HG03442 (cell line): ENCODE measurements at regions not wholly inside any gene's neighbourhood (a gene's known extent, or its start where the extent isn't known, plus 50 kb on each side); places are given as distances from the start of the nearest gene placed in this dataset.

ENCODE experiments used
- ATAC-seq: cut with Tn5 transposase; IDR thresholded peaks from one replicate; pipeline ENCODE4 v1.9.1; 2021; ENCODE audit warnings: mild to moderate bottlenecking, moderate library complexity; ENCODE audit not compliant: unreplicated experiment

DNA sequence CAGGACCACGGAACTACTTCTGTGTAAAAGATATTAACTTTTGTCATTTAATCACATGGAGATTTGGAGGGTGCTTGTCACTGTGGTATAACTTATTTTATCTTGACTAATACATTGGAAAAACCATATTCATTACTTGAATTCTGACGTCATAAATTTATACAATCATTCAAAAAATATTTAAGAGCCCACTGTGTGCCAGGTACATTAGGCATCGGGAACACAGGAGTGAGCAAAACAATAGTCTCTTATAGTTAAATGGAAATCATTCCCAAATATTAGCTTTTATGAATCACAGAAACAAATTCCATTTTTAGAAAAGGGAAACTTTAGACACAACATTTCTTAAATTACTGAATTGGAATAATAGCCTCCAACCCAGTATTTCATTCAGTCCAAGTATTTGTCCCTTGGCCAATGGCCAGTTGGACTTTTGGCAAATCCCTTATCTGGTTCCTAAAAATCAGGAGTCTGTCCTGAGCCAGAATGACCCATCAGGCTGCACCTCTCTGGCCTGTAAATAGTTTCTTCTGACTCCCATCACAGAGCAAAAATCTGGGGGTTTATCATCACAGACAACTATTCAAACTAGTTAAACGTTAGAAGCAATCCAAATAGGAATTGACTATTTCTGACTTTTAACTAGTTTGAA lies 104.3 kb upstream of the FSTL4 start:
- no peak for ATAC-seq

DNA sequence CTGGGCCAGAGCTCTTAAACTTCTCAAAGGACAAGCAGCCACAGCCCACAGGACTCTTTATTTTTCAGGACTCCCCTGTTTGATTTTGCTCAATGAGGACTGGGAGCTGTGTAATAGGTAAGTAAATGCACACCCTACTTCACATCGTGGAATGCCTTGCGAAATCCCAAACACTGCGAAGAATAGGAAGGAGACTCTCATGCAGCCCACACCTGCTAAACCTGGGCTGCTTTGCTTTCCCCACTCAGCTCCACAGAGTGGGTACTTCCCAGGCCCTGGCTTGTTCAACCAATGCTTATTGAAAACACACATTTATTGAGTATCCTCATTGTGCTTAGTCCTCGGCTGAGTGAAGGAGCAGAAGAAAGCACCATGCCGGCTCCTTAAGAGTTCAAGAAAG lies 103.3 kb upstream of the FSTL4 start:
- no peak for ATAC-seq

- ATAC-seq, result no peak
Measured at GRCh38 chr5:133715216-133715615, 102.9 kb upstream of the FSTL4 start.

DNA sequence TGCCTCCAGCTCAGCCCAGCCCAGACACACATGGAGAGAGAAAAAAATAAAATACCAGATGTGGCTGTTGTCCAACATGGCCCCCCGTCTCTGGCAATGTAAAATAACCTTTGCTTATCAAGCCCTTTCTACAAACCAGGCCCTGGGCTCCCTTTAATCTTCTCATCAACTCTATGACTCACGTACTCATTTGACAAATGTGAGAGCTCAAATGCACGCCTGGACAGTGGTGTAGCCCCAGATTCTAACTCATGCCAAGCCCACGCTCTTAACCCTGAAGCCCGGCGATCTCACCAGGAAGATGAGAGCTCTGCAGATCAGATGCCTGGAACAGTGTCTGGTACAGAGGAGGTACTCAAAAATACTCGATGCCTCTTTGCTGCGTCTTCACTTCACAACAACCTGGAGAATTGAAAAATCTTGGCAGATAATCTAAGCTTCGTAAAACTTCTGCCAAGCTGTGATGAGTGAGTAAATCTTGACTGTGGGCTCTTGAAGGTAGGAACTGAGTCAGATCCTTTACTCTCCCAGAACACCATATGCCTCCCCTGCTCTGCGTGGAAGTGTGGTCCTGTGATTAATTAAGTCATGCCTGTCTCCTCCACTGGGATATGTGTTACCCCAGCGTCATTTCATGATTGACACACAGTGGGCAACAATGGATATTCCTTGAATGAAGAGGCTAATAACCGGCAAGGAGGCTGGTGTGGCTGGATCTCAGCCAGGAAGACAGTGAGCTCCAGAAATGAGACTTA lies 102.0 kb upstream of the FSTL4 start:
- no peak for ATAC-seq

GRCh38 chr5:133713751-133714150 lies 101.4 kb upstream of the FSTL4 start:
- ATAC-seq, result no peak

- no peak for ATAC-seq
Measured at GRCh38 chr5:133713209-133713608, 100.9 kb upstream of the FSTL4 start.

DNA sequence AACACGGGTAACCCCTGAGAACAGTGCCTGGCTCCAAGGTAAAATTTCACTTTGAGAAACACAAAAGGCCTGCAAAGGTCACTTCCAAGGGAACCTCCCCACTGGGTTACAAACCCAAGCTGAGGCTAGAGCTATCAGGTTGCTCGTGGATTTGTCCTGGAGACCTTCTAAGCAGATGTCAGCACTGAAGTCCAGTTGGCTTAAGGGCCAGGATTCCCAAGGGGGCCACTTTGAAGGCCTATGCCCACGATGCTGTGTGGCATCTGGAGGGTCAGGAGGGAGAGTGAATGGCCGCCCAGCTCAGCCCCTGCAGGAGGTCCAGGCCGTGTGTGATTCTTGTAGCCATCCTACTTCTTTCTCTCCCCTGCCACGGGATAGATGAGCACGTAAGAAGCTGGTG lies 100.2 kb upstream of the FSTL4 start:
- ATAC-seq, result no peak

- ATAC-seq, result no peak
Measured at GRCh38 chr5:133709209-133709725, 96.9 kb upstream of the FSTL4 start.

- ATAC-seq, result no peak
Measured at GRCh38 chr5:133708331-133708850, 96.0 kb upstream of the FSTL4 start.

GRCh38 chr5:133707629-133708028 lies 95.3 kb upstream of the FSTL4 start:
- no peak for ATAC-seq

DNA sequence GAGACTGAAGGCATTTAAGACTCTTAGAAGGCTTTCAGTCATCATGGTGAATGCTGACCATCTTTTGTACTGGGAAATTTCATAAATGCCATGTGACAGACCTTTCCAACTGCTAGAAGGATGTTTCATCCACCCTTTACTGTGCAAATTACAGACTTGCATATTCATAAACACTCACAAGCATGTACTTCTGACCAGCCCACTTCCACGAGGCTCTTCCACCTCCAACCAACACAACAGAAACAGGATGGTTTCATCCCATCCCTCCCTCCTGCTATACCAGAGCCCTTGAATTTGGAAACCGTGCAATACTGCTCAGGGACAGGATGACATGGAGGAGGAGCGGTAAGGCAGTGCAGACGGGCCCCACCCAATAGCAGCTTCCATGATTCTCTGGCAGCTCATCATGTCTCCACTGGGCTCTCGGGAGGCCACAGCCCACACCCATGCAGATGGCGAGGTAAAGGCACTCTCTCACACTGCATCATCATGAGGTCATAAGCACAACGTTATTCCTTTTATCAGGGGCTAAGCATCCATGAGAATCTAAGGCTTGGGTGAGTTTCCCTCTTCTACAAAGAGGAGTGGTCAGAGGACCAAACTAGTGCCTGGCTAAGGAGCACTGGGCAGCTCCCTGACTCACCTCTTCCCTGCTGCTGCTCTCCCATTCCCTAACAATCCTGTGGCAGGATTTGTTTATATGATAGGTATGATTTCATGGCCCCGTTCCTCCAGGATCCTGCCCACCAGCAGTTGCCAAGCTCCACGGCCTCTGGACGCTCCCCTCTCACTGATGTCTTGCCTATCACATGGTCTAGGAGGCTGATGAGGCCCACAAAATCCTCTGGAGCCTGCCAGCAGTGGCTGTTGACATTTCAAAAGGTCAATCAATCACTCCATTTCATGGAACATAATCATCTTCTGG lies 94.4 kb upstream of the FSTL4 start:
- no peak for ATAC-seq

DNA sequence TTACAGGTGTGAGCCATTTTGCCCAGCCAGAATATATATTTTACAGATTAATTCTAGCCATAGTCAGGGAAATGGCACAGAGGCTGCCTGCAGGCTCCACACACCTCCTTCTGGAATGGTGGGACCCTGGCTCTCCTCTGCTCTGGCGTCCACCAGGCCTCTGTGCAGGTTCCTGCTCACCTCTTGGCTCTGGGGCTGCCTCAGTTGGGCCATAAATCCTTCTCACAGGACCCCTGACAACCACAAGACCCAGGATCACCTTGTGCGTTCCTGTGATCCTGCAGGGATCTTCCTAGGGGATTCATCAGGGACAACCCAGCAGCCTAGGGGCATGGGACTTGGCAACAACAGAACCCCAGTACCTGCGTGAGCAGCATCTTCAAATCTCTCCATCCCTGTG lies 93.0 kb upstream of the FSTL4 start:
- ATAC-seq, result no peak

- no peak for ATAC-seq
Measured at GRCh38 chr5:133704411-133704810, 92.1 kb upstream of the FSTL4 start.

DNA sequence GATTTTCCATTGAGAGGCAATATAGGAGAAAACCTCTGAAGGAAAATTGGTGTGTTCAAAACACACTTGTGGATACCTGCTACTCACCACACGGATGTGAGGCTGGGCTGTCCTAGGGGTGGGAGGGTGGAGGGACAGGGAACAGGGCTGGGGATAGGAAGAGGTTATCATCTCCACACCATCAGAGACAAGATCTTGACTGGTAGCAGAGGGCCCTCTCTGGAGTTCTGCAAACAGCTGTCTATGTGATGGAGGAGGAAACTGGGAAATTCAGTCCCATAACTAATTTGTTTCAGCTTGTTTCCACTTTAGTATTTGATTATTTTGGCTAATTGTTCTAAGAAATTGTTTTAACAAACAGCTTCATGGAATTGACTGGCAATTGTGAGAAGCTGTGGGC lies 91.6 kb upstream of the FSTL4 start:
- no peak for ATAC-seq

GRCh38 chr5:133702791-133703770 lies 90.7 kb upstream of the FSTL4 start:
- no peak for ATAC-seq

- no peak for ATAC-seq
Measured at GRCh38 chr5:133701871-133702270, 89.5 kb upstream of the FSTL4 start.

DNA sequence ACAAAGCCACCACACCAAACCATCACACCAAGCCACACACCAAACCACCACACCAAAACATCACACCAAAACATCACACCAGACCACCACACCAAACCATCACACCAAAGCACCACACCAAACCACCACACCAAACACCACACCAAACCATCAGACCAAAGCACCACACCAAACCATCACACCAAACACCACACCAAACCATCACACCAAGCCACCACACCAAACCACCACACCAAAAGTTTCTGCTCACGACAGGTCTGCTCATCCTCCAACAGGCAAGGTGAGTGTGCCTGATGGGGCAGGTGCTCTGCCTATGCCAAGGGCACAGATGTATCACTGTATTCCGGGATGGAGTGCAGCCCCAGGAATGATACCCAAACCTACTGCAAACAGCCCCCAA lies 87.9 kb upstream of the FSTL4 start:
- no peak for ATAC-seq

GRCh38 chr5:133698646-133699526 lies 86.5 kb upstream of the FSTL4 start:
- peak; percentile 69 for ATAC-seq

DNA sequence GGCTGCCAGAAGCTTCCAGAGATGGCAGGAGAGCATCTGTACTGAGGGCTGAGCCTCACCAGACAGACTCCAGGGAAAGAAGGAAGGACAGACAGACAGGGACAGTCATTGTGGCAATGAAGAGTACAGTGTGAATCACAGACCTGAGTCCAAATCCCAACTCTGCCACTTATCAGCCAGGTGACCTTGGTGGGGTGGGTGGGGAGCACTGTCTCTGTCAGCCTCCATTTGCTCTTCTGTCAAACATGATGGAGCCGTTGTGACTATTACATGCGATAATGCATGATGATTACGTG lies 85.9 kb upstream of the FSTL4 start:
- ATAC-seq, result no peak
